SJSA1 (cell line): ENCODE measurements at regions not wholly inside any gene's neighbourhood (a gene's known extent, or its start where the extent isn't known, plus 50 kb on each side); places are given as distances from the start of the nearest gene placed in this dataset.
"Not testable (repeated sequence)": the region's sequence is repeated elsewhere in the genome, so short reads cannot be mapped to it uniquely, and the experiment has no call there.

Experiments
- DNase-seq, 2 experiments: peaks; one replicate each; pipeline ENCODE4 v3.0.0-alpha.2; 2015 to 2020; ENCODE audit warnings: low spot score in 2 of 2, low read depth in 1 of 2
- H3K27ac ChIP-seq: fragments of 250-450 bp; sonication (Bioruptor Pico); 2 replicates; pipeline ENCODE4 v1.5.1; 2020; ENCODE audit warnings: mild to moderate bottlenecking, moderate library complexity
- H3K27me3 ChIP-seq: fragments of 250-450 bp; sonication (Bioruptor Pico); replicated peaks from 2 replicates; pipeline ENCODE4 v1.5.1; 2020; ENCODE audit warnings: mild to moderate bottlenecking, moderate library complexity
- H3K36me3 ChIP-seq: fragments of 250-450 bp; sonication (Bioruptor Pico); 2 replicates; pipeline ENCODE4 v1.5.1; 2020; ENCODE audit warnings: mild to moderate bottlenecking
- H3K4me1 ChIP-seq: fragments of 250-450 bp; sonication (Bioruptor Pico); replicated peaks from 2 replicates; pipeline ENCODE4 v1.6.1; 2021; ENCODE audit warnings: mild to moderate bottlenecking
- H3K4me3 ChIP-seq: fragments of 250-450 bp; sonication (Bioruptor Pico); 2 replicates; pipeline ENCODE4 v1.5.1; 2020; ENCODE audit warnings: mild to moderate bottlenecking
- H3K9me3 ChIP-seq: fragments of 250-450 bp; sonication (Bioruptor Pico); replicated peaks from 2 replicates; pipeline ENCODE4 v1.5.1; 2020; ENCODE audit warnings: mild to moderate bottlenecking

DNA sequence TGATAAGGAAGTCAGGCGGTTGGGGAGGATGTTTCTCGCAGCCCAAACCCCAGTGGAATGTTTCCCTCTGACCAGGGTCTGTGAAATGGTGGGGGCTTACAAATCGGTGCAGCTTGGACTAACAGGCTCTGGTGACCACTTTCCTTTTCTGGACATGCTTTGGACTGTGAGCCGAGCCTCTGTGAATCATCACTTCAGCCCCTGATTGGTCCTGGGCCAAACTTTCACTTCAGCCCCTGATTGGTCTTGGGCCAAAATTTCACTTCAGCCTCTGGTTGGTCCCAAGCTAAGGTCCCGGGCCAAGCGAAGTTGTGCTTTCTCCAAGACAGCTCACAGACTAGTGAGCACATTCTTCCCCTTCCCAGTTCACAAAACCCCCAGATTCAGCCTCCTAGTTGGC, 223.7 kb upstream of the ANKRD20A1 start:
- H3K27ac ChIP-seq, H3K36me3 ChIP-seq, H3K27me3 ChIP-seq, H3K9me3 ChIP-seq, H3K4me1 ChIP-seq, H3K4me3 ChIP-seq, DNase-seq: not testable (repeated sequence)

DNA sequence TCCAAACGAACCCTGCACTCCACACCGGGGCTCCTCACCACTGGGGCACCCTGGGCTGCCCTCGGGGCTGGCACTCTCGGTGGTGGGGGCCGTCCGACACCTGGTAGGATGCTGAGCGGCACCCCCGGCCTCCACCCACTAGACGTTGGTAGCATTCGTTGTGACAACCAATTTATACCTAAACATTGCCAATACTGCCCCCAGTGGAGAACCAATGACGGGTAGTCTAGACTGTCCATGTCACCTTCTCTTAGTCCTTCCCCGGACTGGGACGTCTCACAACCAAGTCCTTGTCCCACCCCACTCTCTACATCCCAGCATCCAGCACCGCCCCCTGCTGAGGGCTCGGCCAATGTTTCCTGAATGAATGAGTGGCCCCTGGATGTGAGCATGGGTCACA, 246.8 kb upstream of the ANKRD20A1 start:
- not testable (repeated sequence) for DNase-seq, H3K4me3 ChIP-seq, H3K36me3 ChIP-seq, H3K27ac ChIP-seq, H3K9me3 ChIP-seq, H3K4me1 ChIP-seq, H3K27me3 ChIP-seq

DNA sequence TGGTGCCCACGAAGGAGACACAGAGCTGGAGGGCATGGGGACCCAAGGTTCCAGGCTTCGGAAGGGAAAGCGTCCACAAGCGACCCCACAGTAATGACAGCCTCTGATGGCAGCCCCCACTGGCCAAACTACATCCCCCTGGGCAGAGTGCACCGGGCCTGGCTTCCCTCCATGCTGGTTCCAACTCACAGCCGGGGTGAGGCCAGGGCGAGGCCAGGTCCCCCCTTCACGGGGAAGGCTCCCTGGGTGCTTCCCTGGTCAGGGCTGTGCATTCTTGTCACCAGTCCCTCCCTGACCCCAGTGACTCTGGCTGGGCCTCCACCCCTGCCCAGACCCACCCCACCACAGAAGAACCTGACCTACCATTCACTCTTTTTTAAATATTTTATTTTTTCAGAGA, 248.9 kb upstream of the ANKRD20A1 start:
- not testable (repeated sequence) for H3K4me1 ChIP-seq, H3K9me3 ChIP-seq, H3K27ac ChIP-seq, H3K27me3 ChIP-seq, H3K36me3 ChIP-seq, DNase-seq, H3K4me3 ChIP-seq

DNA sequence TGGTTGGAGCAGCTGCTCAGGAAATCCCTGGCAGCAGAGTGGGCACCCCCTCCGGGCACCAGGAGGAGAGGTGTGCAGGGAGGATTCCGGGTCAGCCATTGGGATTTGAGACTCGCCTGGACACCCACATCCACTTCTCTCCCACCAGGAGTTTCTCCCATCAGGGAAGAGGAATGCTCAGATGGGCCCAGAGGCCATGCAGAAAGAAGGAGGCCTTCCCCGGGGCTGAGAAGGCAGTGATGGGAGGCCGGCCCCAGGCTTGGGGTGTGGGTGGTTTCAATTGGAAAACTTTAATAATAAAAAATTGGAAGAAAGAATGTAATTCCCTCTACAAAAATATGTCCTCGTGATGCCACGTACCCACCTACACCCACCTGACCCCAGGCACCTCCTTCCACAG, 249.3 kb upstream of the ANKRD20A1 start:
- H3K36me3 ChIP-seq, H3K4me3 ChIP-seq, H3K4me1 ChIP-seq, H3K27ac ChIP-seq, H3K9me3 ChIP-seq, H3K27me3 ChIP-seq, DNase-seq: not testable (repeated sequence)

DNA sequence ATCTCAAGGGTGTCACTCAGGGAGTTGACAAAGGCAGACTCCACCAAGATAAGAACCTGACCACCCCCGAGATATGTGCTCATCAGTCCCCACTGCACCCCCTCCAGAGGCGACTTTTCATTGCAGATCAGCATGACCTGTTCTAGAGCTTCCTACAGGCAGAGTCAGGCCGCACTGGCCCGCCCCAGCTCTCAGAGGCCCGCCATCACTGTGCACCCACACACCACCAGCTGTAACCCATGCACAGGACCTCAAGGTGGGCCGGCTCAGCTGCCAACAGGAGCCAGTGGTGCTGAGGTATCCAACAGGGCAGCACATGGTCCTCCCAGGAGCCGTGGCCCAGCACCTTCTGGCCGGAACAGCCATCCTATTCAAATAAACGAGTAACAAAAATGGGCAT, 253.6 kb upstream of the ANKRD20A1 start:
- H3K4me3 ChIP-seq, H3K27me3 ChIP-seq, DNase-seq, H3K9me3 ChIP-seq, H3K27ac ChIP-seq, H3K36me3 ChIP-seq, H3K4me1 ChIP-seq: not testable (repeated sequence)

DNA sequence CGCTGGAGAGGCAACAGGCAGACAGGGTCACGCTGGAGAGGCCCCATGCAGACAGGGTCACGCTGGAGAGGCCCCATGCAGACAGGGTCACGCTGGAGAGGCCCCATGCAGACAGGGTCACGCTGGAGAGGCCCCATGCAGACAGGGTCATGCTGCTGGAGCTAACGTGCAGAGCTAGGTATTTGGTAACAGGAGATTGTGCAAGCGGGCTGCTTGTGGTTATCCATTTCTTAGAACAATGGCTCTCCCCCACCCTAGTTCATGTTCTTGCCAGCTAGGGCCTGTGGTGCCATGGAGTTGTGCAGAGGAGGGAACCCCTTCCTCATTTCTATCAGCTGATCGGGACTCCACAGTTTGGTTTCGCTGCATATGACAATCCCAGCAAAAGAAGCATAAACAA, 255.1 kb upstream of the ANKRD20A1 start:
- not testable (repeated sequence) for H3K36me3 ChIP-seq, H3K9me3 ChIP-seq, H3K27ac ChIP-seq, H3K4me1 ChIP-seq, H3K4me3 ChIP-seq, DNase-seq, H3K27me3 ChIP-seq

DNA sequence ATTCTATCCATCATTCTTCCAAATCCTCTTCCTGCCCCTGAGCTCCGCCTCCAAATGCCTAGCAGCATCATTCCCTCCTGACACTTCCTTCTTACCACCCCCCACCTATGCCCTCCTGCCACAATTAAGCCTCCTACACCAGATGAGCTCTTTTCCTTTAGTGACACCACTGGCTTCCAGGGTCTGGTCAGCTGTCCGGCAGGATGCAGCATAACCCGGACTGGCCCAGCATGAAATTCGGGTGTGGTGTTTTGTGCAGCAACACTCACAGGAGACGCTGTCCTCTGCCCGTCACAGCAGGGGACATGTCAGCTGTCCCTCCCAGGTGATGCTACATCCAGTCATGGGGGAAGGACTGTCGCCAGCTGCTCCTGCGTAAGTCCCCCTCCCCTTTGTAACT, 266.3 kb upstream of the ANKRD20A1 start:
- not testable (repeated sequence) for H3K4me3 ChIP-seq, H3K4me1 ChIP-seq, H3K27ac ChIP-seq, H3K9me3 ChIP-seq, H3K27me3 ChIP-seq, H3K36me3 ChIP-seq, DNase-seq

DNA sequence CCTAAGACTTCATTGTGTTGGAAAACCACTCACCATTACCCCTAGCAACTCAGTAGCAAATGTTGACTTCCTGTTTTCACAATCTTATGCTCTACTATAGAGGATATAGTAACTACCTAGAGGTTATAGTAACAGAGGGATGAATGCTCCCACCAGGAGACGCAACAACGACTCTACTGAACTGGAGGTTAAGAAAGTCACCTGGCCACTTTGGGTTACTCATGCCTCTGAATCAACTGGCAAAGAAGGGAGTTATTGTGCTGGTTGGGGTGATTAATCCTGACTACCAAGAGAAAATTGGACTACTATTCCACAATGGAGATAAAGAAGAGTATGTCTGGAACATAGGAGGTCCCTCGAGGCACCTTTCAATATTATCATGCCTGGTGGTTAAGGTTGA, 302.9 kb upstream of the ANKRD20A1 start:
- H3K27me3 ChIP-seq, DNase-seq, H3K4me1 ChIP-seq, H3K9me3 ChIP-seq, H3K27ac ChIP-seq, H3K36me3 ChIP-seq, H3K4me3 ChIP-seq: not testable (repeated sequence)

DNA sequence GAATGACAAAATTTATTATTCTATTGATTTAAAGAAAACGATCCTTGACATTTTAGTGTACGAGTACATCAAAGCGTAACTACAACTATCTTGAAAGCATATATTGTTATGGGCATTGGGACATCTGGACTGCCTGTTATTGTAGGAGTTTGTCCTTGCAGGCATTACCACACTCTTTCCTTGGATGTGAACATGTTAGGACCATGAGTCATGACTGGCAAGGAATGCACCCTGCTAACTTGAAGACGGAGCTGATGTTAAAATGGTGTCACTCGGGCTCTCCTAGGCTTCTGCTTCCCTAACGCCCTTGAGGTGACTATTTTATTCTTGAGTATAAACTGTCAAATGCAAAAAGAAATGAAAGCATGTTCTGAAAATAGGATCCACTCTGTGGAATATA, 308.7 kb upstream of the ANKRD20A1 start:
- not testable (repeated sequence) for H3K9me3 ChIP-seq, DNase-seq, H3K27ac ChIP-seq, H3K4me3 ChIP-seq, H3K36me3 ChIP-seq, H3K27me3 ChIP-seq, H3K4me1 ChIP-seq

DNA sequence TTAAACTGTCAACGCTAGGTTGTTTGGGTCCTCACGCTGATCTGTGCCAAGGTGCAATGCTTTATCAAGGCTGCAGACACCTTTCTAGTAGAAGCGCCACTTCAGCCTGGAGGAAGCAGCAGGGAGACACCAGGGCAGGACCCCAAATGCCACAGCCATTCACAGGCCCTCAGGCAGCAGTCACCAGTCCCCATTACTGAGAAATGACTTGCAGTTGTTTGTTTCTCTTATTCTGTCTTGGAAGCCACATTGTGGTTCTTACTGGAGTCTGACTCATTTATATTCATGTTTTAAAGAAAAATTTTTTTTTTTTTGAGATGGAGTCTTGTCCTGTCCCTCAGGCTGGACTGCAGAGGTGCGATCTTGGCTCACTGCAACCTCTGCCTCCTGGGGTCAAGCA, 328.9 kb upstream of the ANKRD20A1 start:
- DNase-seq, H3K4me1 ChIP-seq, H3K4me3 ChIP-seq, H3K9me3 ChIP-seq, H3K27me3 ChIP-seq, H3K27ac ChIP-seq, H3K36me3 ChIP-seq: not testable (repeated sequence)

DNA sequence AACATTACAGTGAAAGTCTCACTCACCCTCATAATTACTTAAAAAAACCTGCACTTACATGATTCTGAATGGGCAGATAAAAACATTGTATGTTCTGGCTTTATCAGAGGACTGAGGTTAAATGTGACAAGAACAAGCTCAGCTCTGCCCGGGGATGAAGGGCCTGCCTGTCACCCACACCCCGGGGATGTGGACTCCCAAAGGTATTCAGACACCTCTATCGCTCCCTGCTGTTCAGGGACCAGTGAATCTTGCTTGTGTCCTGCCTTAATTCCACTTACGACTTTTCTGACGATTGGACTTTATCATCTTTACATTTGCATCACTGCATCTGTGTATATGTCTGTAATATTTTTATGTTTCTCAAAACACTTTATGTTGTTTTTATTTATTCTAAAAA, 341.8 kb upstream of the ANKRD20A1 start:
- not testable (repeated sequence) for H3K4me3 ChIP-seq, DNase-seq, H3K36me3 ChIP-seq, H3K4me1 ChIP-seq, H3K9me3 ChIP-seq, H3K27ac ChIP-seq, H3K27me3 ChIP-seq

DNA sequence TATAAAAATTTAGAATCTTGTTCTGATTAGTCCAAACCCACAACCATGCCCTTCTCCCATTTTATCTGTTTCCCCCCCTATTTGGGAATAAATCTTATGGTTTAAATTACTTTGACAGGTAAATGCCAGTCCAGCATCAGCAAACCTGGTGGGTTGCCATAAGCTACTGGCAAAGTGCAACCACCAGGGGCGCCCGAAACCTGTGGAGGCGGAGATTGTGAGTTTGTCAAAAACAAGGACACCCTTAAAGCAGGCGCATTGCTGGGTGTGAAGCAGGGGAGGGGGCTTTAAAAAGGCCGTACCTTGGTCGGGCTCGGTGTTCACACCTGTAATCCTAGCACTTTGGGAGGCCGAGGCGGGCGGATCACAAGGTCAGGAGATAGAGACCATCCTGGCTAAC, 344.1 kb upstream of the ANKRD20A1 start:
- not testable (repeated sequence) for H3K4me3 ChIP-seq, H3K9me3 ChIP-seq, H3K4me1 ChIP-seq, H3K27ac ChIP-seq, DNase-seq, H3K36me3 ChIP-seq, H3K27me3 ChIP-seq

DNA sequence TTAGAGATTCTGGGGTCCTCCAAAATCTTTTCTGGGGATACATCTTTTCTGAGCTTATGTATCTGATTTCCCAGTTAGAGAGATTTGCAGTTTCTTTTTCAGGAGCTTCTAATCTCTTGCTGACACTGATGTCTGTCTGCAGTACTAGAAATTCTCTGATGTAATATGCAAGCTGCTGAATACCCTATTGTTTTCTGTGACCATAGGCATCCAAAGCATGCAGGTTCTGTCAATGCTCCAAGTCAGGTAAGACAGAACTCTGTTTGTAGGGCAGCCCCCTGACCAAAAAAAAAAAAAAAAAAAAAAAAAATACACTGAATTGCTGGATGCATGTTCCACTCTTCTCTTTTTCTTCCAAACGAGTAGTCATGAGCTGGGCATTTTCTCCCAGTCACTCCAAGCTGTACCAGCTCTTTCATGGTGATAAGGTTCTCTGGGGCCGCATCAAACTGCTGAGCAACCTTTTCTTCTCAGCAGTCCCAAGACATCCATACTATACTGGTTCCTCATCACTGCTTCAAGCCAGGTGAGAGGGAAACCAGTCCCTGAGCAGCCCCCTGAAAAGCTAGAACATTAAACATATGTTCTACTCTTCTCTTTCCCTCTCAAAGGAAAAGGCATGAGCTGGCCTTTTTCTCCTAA, 354.9 kb upstream of the ANKRD20A1 start:
- not testable (repeated sequence) for H3K36me3 ChIP-seq, H3K4me1 ChIP-seq, H3K4me3 ChIP-seq, H3K27me3 ChIP-seq, H3K9me3 ChIP-seq, H3K27ac ChIP-seq, DNase-seq

DNA sequence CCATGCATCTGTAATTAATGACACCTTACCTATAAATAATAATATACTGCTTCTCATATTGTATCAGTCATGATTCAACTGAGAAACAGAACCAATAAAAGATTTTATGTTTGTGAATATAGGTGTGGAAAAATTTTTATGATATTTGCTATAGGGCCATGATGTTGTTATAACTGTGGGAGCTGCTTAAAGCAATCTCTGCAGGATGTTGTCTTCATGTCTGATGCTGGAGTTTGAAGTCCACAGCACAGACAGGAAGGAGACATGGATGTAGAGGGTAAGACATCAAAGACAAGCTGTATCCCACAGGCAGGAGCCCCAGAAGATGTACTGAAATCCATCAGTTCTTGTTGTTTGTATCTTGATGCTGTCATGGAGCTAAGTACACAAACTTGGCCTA, 366.7 kb upstream of the ANKRD20A1 start:
- H3K27ac ChIP-seq, H3K9me3 ChIP-seq: not testable (repeated sequence)

DNA sequence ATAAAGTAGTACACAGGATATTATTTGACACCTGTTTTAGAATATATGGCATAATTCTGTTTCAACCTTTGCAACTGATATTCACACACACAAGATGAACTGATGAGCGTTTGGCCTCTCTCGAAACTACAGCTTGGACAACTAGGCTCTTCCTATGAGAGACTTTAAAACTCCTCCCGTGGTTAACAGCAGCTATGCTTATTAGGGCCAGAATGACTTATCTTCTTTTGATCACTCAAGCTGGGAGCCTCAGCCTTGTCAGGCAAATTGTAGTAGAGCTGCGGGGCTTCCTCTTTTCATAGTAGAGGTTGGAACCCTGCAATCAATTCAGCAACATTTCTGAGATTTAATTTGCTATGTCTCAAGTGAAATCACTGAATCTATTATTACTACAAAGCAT, 381.3 kb upstream of the ANKRD20A1 start:
- H3K27me3 ChIP-seq, H3K27ac ChIP-seq, H3K4me1 ChIP-seq, H3K36me3 ChIP-seq, DNase-seq, H3K9me3 ChIP-seq, H3K4me3 ChIP-seq: not testable (repeated sequence)

More for the DNA sequence above, 366.7 kb upstream of the ANKRD20A1 start:
- DNase-seq, H3K4me3 ChIP-seq, H3K4me1 ChIP-seq, H3K27me3 ChIP-seq, H3K36me3 ChIP-seq: not testable (repeated sequence)
